Activated CD4-positive, alpha-beta T cell treated with anti-CD3 and anti-CD28 coated beads, Interleukin-2, amount 10 ng/mL, durations not matched to agents 24 days and 14 days (primary cell): ENCODE measurements at regions not wholly inside any gene's neighbourhood (a gene's known extent, or its start where the extent isn't known, plus 50 kb on each side); places are given as distances from the start of the nearest gene placed in this dataset.

Experiments used
- DNase-seq: peaks from one replicate; pipeline ENCODE4 v3.0.0; 2022
- H3K27ac Mint-ChIP-seq: one replicate; pipeline ENCODE4 v1.8.0; 2022; ENCODE audit warnings: mild to moderate bottlenecking, mixed read lengths
- H3K27me3 Mint-ChIP-seq: one replicate; pipeline ENCODE4 v1.8.0; 2022; ENCODE audit warnings: mixed read lengths
- H3K36me3 Mint-ChIP-seq: one replicate; pipeline ENCODE4 v1.8.0; 2022; ENCODE audit warnings: low read depth, mild to moderate bottlenecking, mixed read lengths
- H3K4me1 Mint-ChIP-seq: one replicate; pipeline ENCODE4 v1.8.0; 2021; ENCODE audit warnings: mixed read lengths
- H3K4me3 Mint-ChIP-seq: one replicate; pipeline ENCODE4 v1.8.0; 2022; ENCODE audit warnings: mild to moderate bottlenecking, moderate library complexity, mixed read lengths
- H3K9me3 Mint-ChIP-seq: one replicate; pipeline ENCODE4 v1.8.0; 2021; ENCODE audit warnings: mixed read lengths
- intact Hi-C: fragments of 100-400 bp; cut with micrococcal nuclease; formaldehyde crosslinking; loops from one replicate; pipeline ENCODE4 v1.15.1; 2023

- no peak for DNase-seq
- H3K9me3 Mint-ChIP-seq, result no peaks in the 10 kb centered on the region
- no peaks in the 10 kb centered on the region for H3K4me1 Mint-ChIP-seq
- H3K36me3 Mint-ChIP-seq, result no peaks in the 10 kb centered on the region
- H3K4me3 Mint-ChIP-seq, result no peak overlapping the region
- H3K27me3 Mint-ChIP-seq, result no peaks in the 10 kb centered on the region
- intact Hi-C loops, result loop anchor here (5.0 kb wide), 1 partner anchor 1190 kb away; no protein-coding TSS in a partner anchor
- no peak overlapping the region for H3K27ac Mint-ChIP-seq
These were observed 1150.8 kb upstream of the CDH6 start for GRCh38 chr5:30042677-30043076.

GRCh38 chr5:30041831-30042385 is 1151.6 kb upstream of the CDH6 start:
- no peak overlapping the region for H3K4me3 Mint-ChIP-seq
- H3K36me3 Mint-ChIP-seq, result no peaks in the 10 kb centered on the region
- intact Hi-C loops, result loop anchor here (5.0 kb wide), 1 partner anchor 1190 kb away; no protein-coding TSS in a partner anchor
- DNase-seq, result no peak
- no peaks in the 10 kb centered on the region for H3K9me3 Mint-ChIP-seq
- H3K27ac Mint-ChIP-seq, result no peak overlapping the region
- no peaks in the 10 kb centered on the region for H3K4me1 Mint-ChIP-seq
- H3K27me3 Mint-ChIP-seq, result no peaks in the 10 kb centered on the region

GRCh38 chr5:30041291-30041690 is 1152.2 kb upstream of the CDH6 start:
- H3K4me1 Mint-ChIP-seq, result no peaks in the 10 kb centered on the region
- no peaks in the 10 kb centered on the region for H3K9me3 Mint-ChIP-seq
- H3K36me3 Mint-ChIP-seq, result no peaks in the 10 kb centered on the region
- intact Hi-C loops, result loop anchor here (5.0 kb wide), 1 partner anchor 1191 kb away; no protein-coding TSS in a partner anchor
- H3K27me3 Mint-ChIP-seq, result no peaks in the 10 kb centered on the region
- DNase-seq, result no peak
- H3K27ac Mint-ChIP-seq, result no peak overlapping the region
- H3K4me3 Mint-ChIP-seq, result no peak overlapping the region

- H3K27me3 Mint-ChIP-seq, result no peaks in the 10 kb centered on the region
- no peak overlapping the region for H3K27ac Mint-ChIP-seq
- intact Hi-C loops, result loop anchor here (5.0 kb wide), 1 partner anchor 1192 kb away; no protein-coding TSS in a partner anchor
- DNase-seq, result peak; percentile 60
- H3K4me3 Mint-ChIP-seq, result no peak overlapping the region
- H3K9me3 Mint-ChIP-seq, result no peaks in the 10 kb centered on the region
- H3K36me3 Mint-ChIP-seq, result no peaks in the 10 kb centered on the region
- no peaks in the 10 kb centered on the region for H3K4me1 Mint-ChIP-seq
These were observed 1152.9 kb upstream of the CDH6 start for GRCh38 chr5:30040488-30041118.

GRCh38 chr5:30039379-30039778 is 1154.1 kb upstream of the CDH6 start:
- no peak for DNase-seq
- Mint-ChIP-seq H3K4me1 (no peaks in the 10 kb centered on the region), H3K27ac (no peak overlapping the region), H3K36me3 (no peaks in the 10 kb centered on the region), H3K27me3 (no peaks in the 10 kb centered on the region), H3K4me3 (no peak overlapping the region), H3K9me3 (peaks cover 4% of the 10 kb centered on the region)
- intact Hi-C loops, result no loop called here

GRCh38 chr5:30034870-30035269 is 1158.6 kb upstream of the CDH6 start:
- peaks cover 4% of the 10 kb centered on the region for H3K9me3 Mint-ChIP-seq
- no peaks in the 10 kb centered on the region for H3K27me3 Mint-ChIP-seq
- intact Hi-C loops, result no loop called here
- no peak overlapping the region for H3K27ac Mint-ChIP-seq
- no peaks in the 10 kb centered on the region for H3K36me3 Mint-ChIP-seq
- DNase-seq, result no peak
- no peak overlapping the region for H3K4me3 Mint-ChIP-seq
- H3K4me1 Mint-ChIP-seq, result no peaks in the 10 kb centered on the region

GRCh38 chr5:30030101-30030500 is 1163.4 kb upstream of the CDH6 start:
- Mint-ChIP-seq H3K27me3 (no peaks in the 10 kb centered on the region), H3K4me3 (no peak overlapping the region), H3K36me3 (no peaks in the 10 kb centered on the region), H3K9me3 (peaks cover 4% of the 10 kb centered on the region), H3K4me1 (no peaks in the 10 kb centered on the region), H3K27ac (no peak overlapping the region)
- intact Hi-C loops, result no loop called here
- no peak for DNase-seq

GRCh38 chr5:30001826-30002225 is 1191.7 kb upstream of the CDH6 start:
- Mint-ChIP-seq H3K27me3 (no peaks in the 10 kb centered on the region), H3K9me3 (peaks cover 8% of the 10 kb centered on the region)

GRCh38 chr5:30000231-30000630 is 1193.3 kb upstream of the CDH6 start:
- peaks cover 8% of the 10 kb centered on the region for H3K9me3 Mint-ChIP-seq
- no peaks in the 10 kb centered on the region for H3K27me3 Mint-ChIP-seq
- H3K36me3 Mint-ChIP-seq, result no peaks in the 10 kb centered on the region
- H3K4me1 Mint-ChIP-seq, result no peaks in the 10 kb centered on the region
- intact Hi-C loops, result no loop called here
- no peak overlapping the region for H3K4me3 Mint-ChIP-seq
- no peak for DNase-seq
- no peak overlapping the region for H3K27ac Mint-ChIP-seq

More at GRCh38 chr5:30001826-30002225, 1191.7 kb upstream of the CDH6 start:
- H3K36me3 Mint-ChIP-seq, result no peaks in the 10 kb centered on the region
- no peaks in the 10 kb centered on the region for H3K4me1 Mint-ChIP-seq
- H3K27ac Mint-ChIP-seq, result no peak overlapping the region
- intact Hi-C loops, result no loop called here
- no peak for DNase-seq
- no peak overlapping the region for H3K4me3 Mint-ChIP-seq

GRCh38 chr5:29995154-29995553 is 1198.3 kb upstream of the CDH6 start:
- no peak overlapping the region for H3K4me3 Mint-ChIP-seq
- no peak for DNase-seq
- no peaks in the 10 kb centered on the region for H3K36me3 Mint-ChIP-seq
- no peaks in the 10 kb centered on the region for H3K27me3 Mint-ChIP-seq
- intact Hi-C loops, result no loop called here
- no peaks in the 10 kb centered on the region for H3K4me1 Mint-ChIP-seq
- H3K9me3 Mint-ChIP-seq, result peaks cover under 1% of the 10 kb centered on the region
- H3K27ac Mint-ChIP-seq, result no peak overlapping the region

- H3K4me1 Mint-ChIP-seq, result no peaks in the 10 kb centered on the region
- DNase-seq, result no peak
- no peaks in the 10 kb centered on the region for H3K36me3 Mint-ChIP-seq
- no peak overlapping the region for H3K4me3 Mint-ChIP-seq
- H3K27ac Mint-ChIP-seq, result no peak overlapping the region
- no peaks in the 10 kb centered on the region for H3K9me3 Mint-ChIP-seq
- intact Hi-C loops, result no loop called here
- no peaks in the 10 kb centered on the region for H3K27me3 Mint-ChIP-seq
These were observed 1199.0 kb upstream of the CDH6 start for GRCh38 chr5:29994519-29994918.

- H3K9me3 Mint-ChIP-seq, result no peaks in the 10 kb centered on the region
- H3K27ac Mint-ChIP-seq, result no peak overlapping the region
- H3K27me3 Mint-ChIP-seq, result no peaks in the 10 kb centered on the region
- no peaks in the 10 kb centered on the region for H3K36me3 Mint-ChIP-seq
- no peak overlapping the region for H3K4me3 Mint-ChIP-seq
- H3K4me1 Mint-ChIP-seq, result no peaks in the 10 kb centered on the region
- DNase-seq, result no peak
- intact Hi-C loops, result no loop called here
These were observed 1200.2 kb upstream of the CDH6 start for GRCh38 chr5:29993286-29993685.

GRCh38 chr5:29992248-29992647 is 1201.2 kb upstream of the CDH6 start:
- no peak for DNase-seq
- H3K9me3 Mint-ChIP-seq, result no peaks in the 10 kb centered on the region
- intact Hi-C loops, result no loop called here
- no peaks in the 10 kb centered on the region for H3K4me1 Mint-ChIP-seq
- H3K36me3 Mint-ChIP-seq, result no peaks in the 10 kb centered on the region
- no peak overlapping the region for H3K27ac Mint-ChIP-seq
- no peaks in the 10 kb centered on the region for H3K27me3 Mint-ChIP-seq
- H3K4me3 Mint-ChIP-seq, result no peak overlapping the region

GRCh38 chr5:29990681-29991080 is 1202.8 kb upstream of the CDH6 start:
- no peaks in the 10 kb centered on the region for H3K4me1 Mint-ChIP-seq
- no peak overlapping the region for H3K27ac Mint-ChIP-seq
- H3K4me3 Mint-ChIP-seq, result no peak overlapping the region
- no peaks in the 10 kb centered on the region for H3K9me3 Mint-ChIP-seq
- H3K27me3 Mint-ChIP-seq, result no peaks in the 10 kb centered on the region
- intact Hi-C loops, result no loop called here
- no peaks in the 10 kb centered on the region for H3K36me3 Mint-ChIP-seq
- no peak for DNase-seq

- peaks cover 4% of the 10 kb centered on the region for H3K9me3 Mint-ChIP-seq
- no peak overlapping the region for H3K4me3 Mint-ChIP-seq
- intact Hi-C loops, result no loop called here
- H3K36me3 Mint-ChIP-seq, result no peaks in the 10 kb centered on the region
- no peaks in the 10 kb centered on the region for H3K27me3 Mint-ChIP-seq
- no peaks in the 10 kb centered on the region for H3K4me1 Mint-ChIP-seq
- no peak overlapping the region for H3K27ac Mint-ChIP-seq
- DNase-seq, result no peak
These were observed 1209.3 kb upstream of the CDH6 start for GRCh38 chr5:29984156-29984540.
